Peyer's patch (tissue), 4 donors: ENCODE measurements at regions not wholly inside any gene's neighbourhood (a gene's known extent, or its start where the extent isn't known, plus 50 kb on each side); places are given as distances from the start of the nearest gene placed in this dataset.

Source experiments
- DNase-seq, 3 donors: peaks; one replicate each; pipeline ENCODE4 v3.0.0-alpha.2; 2017 to 2019
- H3K27ac ChIP-seq, 4 donors: fragments of 200-600 bp; sonication (generic); one replicate each; pipeline ENCODE4 v1.5.1; 2016 to 2019
- H3K27me3 ChIP-seq, 2 donors: fragments of 200-600 bp; sonication (generic); one replicate each; pipeline ENCODE4 v1.5.1; 2019
- H3K36me3 ChIP-seq, 3 donors: fragments of 200-600 bp; sonication (generic); one replicate each; pipeline ENCODE4 v1.5.1; 2016 to 2019
- H3K4me1 ChIP-seq, 4 donors: fragments of 200-600 bp; sonication (generic); one replicate each; pipeline ENCODE4 v1.5.1; 2016 to 2019
- H3K4me3 ChIP-seq, 4 donors: fragments of 200-600 bp; sonication (generic); 1 replicate in 3 of 4; 2 replicates in 1 of 4; pipeline ENCODE4 v1.5.1; 2016 to 2019; ENCODE audit warnings: mild to moderate bottlenecking in 1 of 4
- H3K9me3 ChIP-seq, 4 donors: fragments of 200-600 bp; sonication (generic); one replicate each; pipeline ENCODE4 v1.5.1; 2016 to 2019; ENCODE audit warnings: mild to moderate bottlenecking in 1 of 4
- POLR2A ChIP-seq, 2 donors: fragments of 450-650 bp; IDR thresholded peaks; one replicate each; pipeline ENCODE4 v1.5.1; 2017; ENCODE audit warnings: antibody characterized with exemption in 2 of 2, mild to moderate bottlenecking in 2 of 2, moderate library complexity in 2 of 2
- TF ChIP-seq, protein P1 (sequence below), 6 experiments: fragments of 450-650 bp in 4 of 6; fragments of 200-600 bp in 2 of 6; sonication (generic) in 1 of 6; IDR thresholded peaks; one replicate each; pipeline ENCODE4 v1.5.1; 2017 to 2019; ENCODE audit warnings: antibody characterized with exemption in 6 of 6, mild to moderate bottlenecking in 3 of 6, moderate library complexity in 1 of 6

DNA sequence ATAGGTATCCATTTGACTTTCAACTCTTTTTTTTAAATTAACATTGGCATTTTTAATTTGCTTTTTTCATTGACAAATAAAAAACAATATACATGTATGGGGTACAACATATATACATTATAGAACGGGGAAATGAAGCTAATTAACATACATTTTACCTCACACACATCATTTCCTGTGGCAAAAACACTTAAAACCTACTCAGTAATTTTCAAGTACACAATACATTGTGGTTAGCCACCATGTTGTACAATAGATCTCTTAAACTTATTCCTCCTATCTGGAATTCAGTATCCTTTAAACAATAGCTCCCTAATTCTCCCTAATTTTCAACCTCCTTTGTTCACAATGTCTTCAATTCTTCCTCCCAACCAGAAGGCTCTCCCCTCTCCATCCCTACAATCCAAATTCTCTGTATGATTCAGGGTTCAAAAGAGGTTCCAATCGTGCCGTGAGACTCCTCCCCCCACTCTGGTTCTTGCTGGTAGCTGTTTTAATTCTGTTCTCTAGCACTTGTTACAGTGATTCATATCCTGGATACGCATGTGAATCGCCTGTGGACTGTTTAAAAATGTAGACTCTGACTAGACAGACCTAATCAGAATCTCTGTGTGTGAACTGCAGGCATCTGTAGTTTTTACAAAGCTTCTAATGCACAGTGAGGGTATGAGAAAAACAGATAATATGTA is 87.6 kb upstream of the DUSP10 start:
- no peaks in the 10 kb centered on the region for H3K9me3 ChIP-seq

GRCh38 chr1:221827307-221827642 is 85.4 kb upstream of the DUSP10 start:
- TF ChIP-seq POLR2A (IDR thresholded peaks at IDR 0.05): no peak
- TF ChIP-seq, protein P1, sequence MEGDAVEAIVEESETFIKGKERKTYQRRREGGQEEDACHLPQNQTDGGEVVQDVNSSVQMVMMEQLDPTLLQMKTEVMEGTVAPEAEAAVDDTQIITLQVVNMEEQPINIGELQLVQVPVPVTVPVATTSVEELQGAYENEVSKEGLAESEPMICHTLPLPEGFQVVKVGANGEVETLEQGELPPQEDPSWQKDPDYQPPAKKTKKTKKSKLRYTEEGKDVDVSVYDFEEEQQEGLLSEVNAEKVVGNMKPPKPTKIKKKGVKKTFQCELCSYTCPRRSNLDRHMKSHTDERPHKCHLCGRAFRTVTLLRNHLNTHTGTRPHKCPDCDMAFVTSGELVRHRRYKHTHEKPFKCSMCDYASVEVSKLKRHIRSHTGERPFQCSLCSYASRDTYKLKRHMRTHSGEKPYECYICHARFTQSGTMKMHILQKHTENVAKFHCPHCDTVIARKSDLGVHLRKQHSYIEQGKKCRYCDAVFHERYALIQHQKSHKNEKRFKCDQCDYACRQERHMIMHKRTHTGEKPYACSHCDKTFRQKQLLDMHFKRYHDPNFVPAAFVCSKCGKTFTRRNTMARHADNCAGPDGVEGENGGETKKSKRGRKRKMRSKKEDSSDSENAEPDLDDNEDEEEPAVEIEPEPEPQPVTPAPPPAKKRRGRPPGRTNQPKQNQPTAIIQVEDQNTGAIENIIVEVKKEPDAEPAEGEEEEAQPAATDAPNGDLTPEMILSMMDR (IDR thresholded peaks at IDR 0.05): no peak
- H3K27ac ChIP-seq: peak overlapping the region in 1 of 4 donors; percentile 45

More for the DNA sequence above, 87.6 kb upstream of the DUSP10 start:
- DNase-seq: no peak
- H3K27me3 ChIP-seq: no peaks in the 10 kb centered on the region
- peaks cover 0 to 3% (median 0%) of the 10 kb centered on the region in 4 donors for H3K4me1 ChIP-seq
- no peaks in the 10 kb centered on the region for H3K36me3 ChIP-seq
- no peak for TF ChIP-seq POLR2A (IDR thresholded peaks at IDR 0.05)
- TF ChIP-seq, protein P1 (IDR thresholded peaks at IDR 0.05): no peak
- H3K27ac ChIP-seq: peak overlapping the region in 2 of 4 donors; percentile 30 to 31
- no peak overlapping the region for H3K4me3 ChIP-seq

DNA sequence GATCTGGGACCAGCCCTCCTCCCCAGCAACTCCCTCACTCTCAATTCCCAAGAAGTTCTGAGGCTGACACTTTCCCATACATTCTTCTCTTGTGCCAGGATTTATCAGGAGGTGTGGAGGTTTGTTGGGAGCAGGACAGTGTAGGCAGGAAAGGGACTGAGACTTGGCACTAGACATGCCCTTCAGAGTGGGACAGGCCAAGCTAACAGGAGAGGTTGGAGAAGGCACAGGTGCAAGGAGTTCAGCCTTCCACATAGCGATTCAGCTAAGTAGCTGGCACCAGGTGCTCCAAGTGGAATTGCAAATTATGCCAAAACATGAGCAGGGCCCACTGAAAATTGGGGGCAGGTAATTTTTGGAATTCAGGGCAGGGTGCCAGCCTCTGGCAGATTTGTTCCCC is 83.0 kb upstream of the DUSP10 start:
- no peaks in the 10 kb centered on the region for H3K9me3 ChIP-seq
- no peak overlapping the region for H3K27ac ChIP-seq
- no peaks in the 10 kb centered on the region for H3K27me3 ChIP-seq
- TF ChIP-seq, protein P1 (IDR thresholded peaks at IDR 0.05): no peak
- no peak for TF ChIP-seq POLR2A (IDR thresholded peaks at IDR 0.05)
- H3K36me3 ChIP-seq: no peaks in the 10 kb centered on the region
- no peaks in the 10 kb centered on the region for H3K4me1 ChIP-seq
- H3K4me3 ChIP-seq: no peak overlapping the region
- DNase-seq: no peak

More at GRCh38 chr1:221827307-221827642, 85.4 kb upstream of the DUSP10 start:
- DNase-seq: no peak
- Histone ChIP-seq H3K9me3 (no peaks in the 10 kb centered on the region), H3K4me3 (no peak overlapping the region), H3K4me1 (peaks cover 0 to under 1% (median 0%) of the 10 kb centered on the region in 4 donors), H3K27me3 (no peaks in the 10 kb centered on the region), H3K36me3 (no peaks in the 10 kb centered on the region)

- TF ChIP-seq, protein P1 (IDR thresholded peaks at IDR 0.05): no peak
- TF ChIP-seq POLR2A (IDR thresholded peaks at IDR 0.05): no peak
- H3K27ac ChIP-seq: no peak overlapping the region
- no peaks in the 10 kb centered on the region for H3K36me3 ChIP-seq
- H3K9me3 ChIP-seq: no peaks in the 10 kb centered on the region
- no peaks in the 10 kb centered on the region for H3K27me3 ChIP-seq
- no peaks in the 10 kb centered on the region for H3K4me1 ChIP-seq
- no peak overlapping the region for H3K4me3 ChIP-seq
- DNase-seq: no peak
Observed at GRCh38 chr1:221824025-221824424, 82.1 kb upstream of the DUSP10 start.

GRCh38 chr1:221823561-221823960 is 81.7 kb upstream of the DUSP10 start:
- no peaks in the 10 kb centered on the region for H3K36me3 ChIP-seq
- no peaks in the 10 kb centered on the region for H3K9me3 ChIP-seq
- no peak for TF ChIP-seq POLR2A (IDR thresholded peaks at IDR 0.05)
- TF ChIP-seq, protein P1 (IDR thresholded peaks at IDR 0.05): no peak
- no peak for DNase-seq
- no peak overlapping the region for H3K27ac ChIP-seq
- H3K4me1 ChIP-seq: no peaks in the 10 kb centered on the region
- H3K27me3 ChIP-seq: no peaks in the 10 kb centered on the region
- H3K4me3 ChIP-seq: no peak overlapping the region
